ENCODE measurements at regions not wholly inside any gene's neighbourhood (a gene's known extent, or its start where the extent isn't known, plus 50 kb on each side); places are given as distances from the start of the nearest gene placed in this dataset.

DNA sequence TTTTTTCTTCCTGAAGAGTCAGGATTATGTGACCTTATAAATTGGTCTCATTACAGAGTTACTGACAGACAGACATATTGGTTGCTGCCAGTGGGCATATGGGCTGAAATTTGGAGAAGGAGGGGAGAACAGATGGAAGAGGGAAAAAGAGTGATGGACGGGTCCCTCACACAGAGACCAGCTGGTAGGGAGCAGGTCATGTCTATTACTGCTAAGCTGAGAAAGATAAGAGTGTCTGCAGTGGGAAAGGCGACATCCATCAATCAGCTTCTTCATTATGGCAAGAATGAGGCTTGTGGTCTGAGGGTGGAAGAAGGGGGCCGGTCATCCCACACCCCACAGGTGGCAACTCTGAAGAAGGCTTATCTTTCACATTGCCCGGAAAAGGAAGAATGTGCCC is 353.8 kb upstream of the RSPO3 start:
- TF ChIP-seq POLR2A (IDR thresholded peaks at IDR 0.05) (no peak), POLR2AphosphoS5 (IDR thresholded peaks at IDR 0.05) (no peak)
- TF ChIP-seq, protein P1, sequence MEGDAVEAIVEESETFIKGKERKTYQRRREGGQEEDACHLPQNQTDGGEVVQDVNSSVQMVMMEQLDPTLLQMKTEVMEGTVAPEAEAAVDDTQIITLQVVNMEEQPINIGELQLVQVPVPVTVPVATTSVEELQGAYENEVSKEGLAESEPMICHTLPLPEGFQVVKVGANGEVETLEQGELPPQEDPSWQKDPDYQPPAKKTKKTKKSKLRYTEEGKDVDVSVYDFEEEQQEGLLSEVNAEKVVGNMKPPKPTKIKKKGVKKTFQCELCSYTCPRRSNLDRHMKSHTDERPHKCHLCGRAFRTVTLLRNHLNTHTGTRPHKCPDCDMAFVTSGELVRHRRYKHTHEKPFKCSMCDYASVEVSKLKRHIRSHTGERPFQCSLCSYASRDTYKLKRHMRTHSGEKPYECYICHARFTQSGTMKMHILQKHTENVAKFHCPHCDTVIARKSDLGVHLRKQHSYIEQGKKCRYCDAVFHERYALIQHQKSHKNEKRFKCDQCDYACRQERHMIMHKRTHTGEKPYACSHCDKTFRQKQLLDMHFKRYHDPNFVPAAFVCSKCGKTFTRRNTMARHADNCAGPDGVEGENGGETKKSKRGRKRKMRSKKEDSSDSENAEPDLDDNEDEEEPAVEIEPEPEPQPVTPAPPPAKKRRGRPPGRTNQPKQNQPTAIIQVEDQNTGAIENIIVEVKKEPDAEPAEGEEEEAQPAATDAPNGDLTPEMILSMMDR (IDR thresholded peaks at IDR 0.05 in 8 of 11, conservative IDR thresholded peaks at IDR 0.05 in 3 of 11), result no peak

Measured in spleen (tissue), 7 donors.